Esophagus muscularis mucosa (tissue), 4 donors: ENCODE measurements at regions not wholly inside any gene's neighbourhood (a gene's known extent, or its start where the extent isn't known, plus 50 kb on each side); places are given as distances from the start of the nearest gene placed in this dataset.

Experiments used
- DNase-seq: peaks from one replicate; pipeline ENCODE4 v3.0.0-alpha.2; 2017; ENCODE audit errors: extremely low spot score
- H3K27ac ChIP-seq, 4 donors: fragments of 200-600 bp; sonication (generic); replicated peaks in 1 of 4; 1 replicate in 3 of 4; 2 replicates in 1 of 4; pipeline ENCODE4 v1.5.1; 2016 to 2019; ENCODE audit warnings: mild to moderate bottlenecking in 1 of 4
- H3K27me3 ChIP-seq, 4 donors: fragments of 200-600 bp; sonication (generic); one replicate each; pipeline versions ENCODE4 v1.5.1 to v1.6.0; 2016 to 2019
- H3K36me3 ChIP-seq, 4 donors: fragments of 200-600 bp; sonication (generic); one replicate each; pipeline ENCODE4 v1.5.1; 2016 to 2019
- H3K4me1 ChIP-seq, 4 donors: fragments of 200-600 bp; sonication (generic); one replicate each; pipeline ENCODE4 v1.5.1; 2016 to 2019
- H3K4me3 ChIP-seq, 4 donors: fragments of 200-600 bp; sonication (generic); 1 replicate in 2 of 4; 2 replicates in 2 of 4; pipeline ENCODE4 v1.5.1; 2016 to 2019; ENCODE audit warnings: mild to moderate bottlenecking in 4 of 4, moderate library complexity in 1 of 4
- H3K9me3 ChIP-seq, 4 donors: fragments of 200-600 bp; sonication (generic); 1 replicate in 3 of 4; 2 replicates in 1 of 4; pipeline ENCODE4 v1.5.1; 2016 to 2019
- EP300 ChIP-seq: sonication (generic); formaldehyde crosslinking; IDR thresholded peaks from one replicate; pipeline ENCODE4 v1.6.1; 2017; ENCODE audit warnings: antibody characterized with exemption
- POLR2A ChIP-seq: fragments of 450-650 bp; IDR thresholded peaks from one replicate; pipeline ENCODE4 v1.6.1; 2017; ENCODE audit warnings: antibody characterized with exemption, moderate library complexity, mild to moderate bottlenecking, low read depth
- POLR2AphosphoS5 ChIP-seq, 2 donors: sonication (generic); formaldehyde crosslinking; IDR thresholded peaks; one replicate each; pipeline ENCODE4 v1.6.1; 2017; ENCODE audit warnings: antibody characterized with exemption in 2 of 2
- WGBS: methylation state at CpG from one replicate; pipeline ENCODE4 v1.1.5; 2018; 5-methylcytosine and 5-hydroxymethylcytosine counted together
- intact Hi-C: fragments of 100-400 bp; cut with DNase I; formaldehyde crosslinking; loops from one replicate; pipeline ENCODE4 v1.15.1; 2023
- TF ChIP-seq, protein P1 (sequence below), 3 experiments: fragments of 200-600 bp in 2 of 3; fragments of 450-650 bp in 1 of 3; sonication (generic) in 2 of 3; IDR thresholded peaks; one replicate each; pipeline ENCODE4 v1.5.1; 2017 to 2019; ENCODE audit warnings: antibody characterized with exemption in 3 of 3, mild to moderate bottlenecking in 2 of 3, moderate library complexity in 1 of 3

DNA sequence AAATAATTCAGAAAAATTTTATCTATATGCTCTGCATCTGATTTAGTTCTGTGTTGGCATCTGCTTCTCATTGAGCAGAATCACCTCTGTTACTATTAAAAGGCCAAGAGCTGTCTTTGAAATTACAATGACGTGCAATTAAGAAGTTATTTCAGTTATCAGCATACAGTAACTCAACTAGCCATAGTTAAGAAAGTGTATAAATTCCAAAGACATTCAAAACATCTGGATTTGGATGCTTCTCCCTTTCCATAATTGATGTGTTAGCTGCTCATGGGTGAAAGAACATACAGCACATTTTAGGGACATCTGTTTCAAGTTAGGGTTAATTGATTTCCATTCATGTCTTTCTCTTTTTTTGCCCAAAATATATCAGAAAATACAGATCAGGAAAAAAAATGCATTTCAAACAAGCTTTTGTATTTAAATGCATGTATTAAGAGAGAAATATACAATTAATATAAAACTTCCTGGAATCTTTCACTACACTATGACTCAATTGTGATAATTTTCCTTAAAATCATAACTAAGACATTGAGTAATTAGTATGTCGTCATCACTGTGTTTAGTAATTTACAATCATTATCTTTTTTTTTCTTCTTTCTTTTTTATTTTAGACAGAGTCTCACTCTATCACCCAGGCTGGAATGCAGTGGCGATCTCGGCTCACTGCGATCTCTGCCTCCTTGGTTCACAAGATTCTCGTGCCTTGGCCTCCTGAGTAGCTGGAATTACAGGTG is 82.7 kb upstream of the MBNL1 start:
- H3K27ac ChIP-seq: no peak overlapping the region
- peaks cover 0 to 16% (median 15%) of the 10 kb centered on the region in 4 donors for H3K4me1 ChIP-seq
- 82% methylated on average over 6 of the region's 6 CpGs for WGBS
- DNase-seq: no peak
- intact Hi-C loops: no loop called here
- H3K27me3 ChIP-seq: no peaks in the 10 kb centered on the region
- H3K36me3 ChIP-seq: no peaks in the 10 kb centered on the region
- no peak overlapping the region for H3K4me3 ChIP-seq
- no peaks in the 10 kb centered on the region for H3K9me3 ChIP-seq
- TF ChIP-seq EP300 (no peak), POLR2A (no peak), POLR2AphosphoS5 (IDR thresholded peaks at IDR 0.05) (no peak)
- TF ChIP-seq, protein P1, sequence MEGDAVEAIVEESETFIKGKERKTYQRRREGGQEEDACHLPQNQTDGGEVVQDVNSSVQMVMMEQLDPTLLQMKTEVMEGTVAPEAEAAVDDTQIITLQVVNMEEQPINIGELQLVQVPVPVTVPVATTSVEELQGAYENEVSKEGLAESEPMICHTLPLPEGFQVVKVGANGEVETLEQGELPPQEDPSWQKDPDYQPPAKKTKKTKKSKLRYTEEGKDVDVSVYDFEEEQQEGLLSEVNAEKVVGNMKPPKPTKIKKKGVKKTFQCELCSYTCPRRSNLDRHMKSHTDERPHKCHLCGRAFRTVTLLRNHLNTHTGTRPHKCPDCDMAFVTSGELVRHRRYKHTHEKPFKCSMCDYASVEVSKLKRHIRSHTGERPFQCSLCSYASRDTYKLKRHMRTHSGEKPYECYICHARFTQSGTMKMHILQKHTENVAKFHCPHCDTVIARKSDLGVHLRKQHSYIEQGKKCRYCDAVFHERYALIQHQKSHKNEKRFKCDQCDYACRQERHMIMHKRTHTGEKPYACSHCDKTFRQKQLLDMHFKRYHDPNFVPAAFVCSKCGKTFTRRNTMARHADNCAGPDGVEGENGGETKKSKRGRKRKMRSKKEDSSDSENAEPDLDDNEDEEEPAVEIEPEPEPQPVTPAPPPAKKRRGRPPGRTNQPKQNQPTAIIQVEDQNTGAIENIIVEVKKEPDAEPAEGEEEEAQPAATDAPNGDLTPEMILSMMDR (IDR thresholded peaks at IDR 0.05): no peak

DNA sequence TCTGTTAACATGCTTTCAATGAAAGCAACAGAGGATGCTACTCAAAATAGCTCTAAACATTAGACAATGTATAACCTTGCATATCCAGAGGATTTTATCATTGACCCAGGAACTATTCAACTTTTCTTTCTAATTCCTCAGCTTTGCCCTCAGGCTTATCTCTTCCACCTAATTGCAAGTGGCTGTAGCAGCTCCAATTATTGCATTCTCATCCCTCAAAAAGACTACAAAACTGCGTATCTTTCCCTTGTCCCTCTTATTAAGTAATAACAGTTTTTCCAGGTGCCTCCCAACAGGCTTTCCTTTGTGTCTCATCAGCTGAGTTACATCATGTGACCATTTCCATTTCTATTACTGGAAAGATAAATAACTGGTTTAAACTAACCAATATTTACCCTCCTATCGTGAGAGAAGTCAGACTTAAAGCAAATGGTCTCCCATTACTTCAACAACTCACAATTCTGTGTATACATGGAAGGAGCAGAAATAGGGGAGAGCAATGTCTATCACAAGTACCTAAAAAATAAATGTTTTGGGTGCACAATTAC is 78.0 kb upstream of the MBNL1 start:
- Histone ChIP-seq H3K4me3 (no peak overlapping the region), H3K4me1 (peaks cover 0 to 4% (median 3%) of the 10 kb centered on the region in 4 donors), H3K9me3 (no peaks in the 10 kb centered on the region), H3K27me3 (no peaks in the 10 kb centered on the region), H3K36me3 (no peaks in the 10 kb centered on the region), H3K27ac (no peak overlapping the region)
- DNase-seq: no peak
- TF ChIP-seq, protein P1 (IDR thresholded peaks at IDR 0.05): no peak
- TF ChIP-seq POLR2AphosphoS5 (IDR thresholded peaks at IDR 0.05) (no peak), POLR2A (no peak), EP300 (no peak)
- 74% methylated on average over 2 of the region's 2 CpGs for WGBS
- intact Hi-C loops: no loop called here

DNA sequence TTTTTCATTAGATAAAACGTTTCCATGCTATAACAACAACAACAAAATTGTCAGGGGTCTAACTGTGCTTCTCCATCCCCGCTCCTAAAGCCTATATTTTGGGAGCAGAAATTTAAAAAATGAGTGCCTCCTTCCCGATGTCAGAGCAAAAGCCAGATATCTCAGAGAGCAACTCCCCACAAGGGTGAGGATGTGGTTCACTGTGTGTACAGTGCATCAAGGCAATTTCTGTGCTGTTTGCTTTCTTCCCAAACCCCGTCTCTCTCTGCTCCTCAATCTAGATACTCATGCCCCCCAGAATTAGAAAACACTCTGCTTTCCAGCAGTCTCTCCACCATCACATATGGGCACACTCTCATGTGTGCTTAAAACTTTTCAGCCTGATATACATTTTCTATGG is 76.7 kb upstream of the MBNL1 start:
- H3K27me3 ChIP-seq: no peaks in the 10 kb centered on the region
- 72% methylated on average over 4 of the region's 4 CpGs for WGBS
- TF ChIP-seq, protein P1 (IDR thresholded peaks at IDR 0.05): no peak
- TF ChIP-seq POLR2A (no peak), POLR2AphosphoS5 (IDR thresholded peaks at IDR 0.05) (no peak), EP300 (no peak)
- no peaks in the 10 kb centered on the region for H3K36me3 ChIP-seq
- intact Hi-C loops: no loop called here
- peaks cover under 1 to 12% (median 4%) of the 10 kb centered on the region in 4 donors for H3K4me1 ChIP-seq
- H3K9me3 ChIP-seq: no peaks in the 10 kb centered on the region
- H3K27ac ChIP-seq: no peak overlapping the region
- H3K4me3 ChIP-seq: no peak overlapping the region
- DNase-seq: no peak

DNA sequence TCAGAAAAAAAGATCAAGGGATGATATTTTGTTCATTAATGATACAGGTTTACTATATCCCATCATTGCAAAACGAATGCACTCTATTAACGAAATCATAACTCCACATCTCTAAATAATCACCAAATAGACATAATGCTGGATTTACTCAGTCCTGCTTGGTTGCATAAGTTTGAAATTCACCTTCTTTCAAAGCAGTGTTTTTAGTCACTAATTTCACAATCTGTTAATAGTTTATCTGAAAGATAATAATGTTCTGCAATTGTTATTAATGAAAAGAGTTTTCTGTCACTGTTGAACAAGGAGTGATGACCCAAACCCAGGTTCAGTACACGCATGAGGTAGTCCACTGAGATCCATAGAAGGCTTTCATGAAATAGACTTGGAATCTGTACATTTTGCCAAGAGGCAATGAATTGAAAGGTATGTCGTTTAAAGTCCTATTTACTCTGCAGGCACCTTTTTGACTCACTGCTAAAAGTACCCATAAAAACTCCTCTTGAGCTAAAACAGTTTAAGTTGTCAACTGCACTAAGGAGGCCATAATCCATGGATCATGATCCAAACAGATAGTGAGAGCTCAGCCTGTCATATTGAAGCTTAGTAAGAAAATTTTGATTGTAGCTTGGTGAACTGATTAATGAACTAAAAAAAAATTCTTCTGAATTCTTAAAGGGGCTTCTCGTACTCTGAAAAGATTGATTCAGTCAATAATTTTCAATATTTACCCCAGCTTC is 75.6 kb upstream of the MBNL1 start:
- intact Hi-C loops: no loop called here
- Histone ChIP-seq H3K27me3 (no peaks in the 10 kb centered on the region), H3K27ac (no peak overlapping the region), H3K36me3 (no peaks in the 10 kb centered on the region), H3K4me1 (peaks cover 9 to 23% (median 13%) of the 10 kb centered on the region in 4 donors), H3K4me3 (peak overlapping the region in 1 of 4 donors; percentile 21), H3K9me3 (no peaks in the 10 kb centered on the region)
- TF ChIP-seq POLR2A: no peak
- TF ChIP-seq POLR2AphosphoS5 (IDR thresholded peaks at IDR 0.05): no peak
- TF ChIP-seq EP300: no peak
- TF ChIP-seq, protein P1 (IDR thresholded peaks at IDR 0.05): no peak
- WGBS: 82% methylated on average over 5 of the region's 5 CpGs
- DNase-seq: no peak
